OCI-LY7 (cell line): ENCODE measurements at regions not wholly inside any gene's neighbourhood (a gene's known extent, or its start where the extent isn't known, plus 50 kb on each side); places are given as distances from the start of the nearest gene placed in this dataset.

Experiments
- EZH2phosphoT487 ChIP-seq: fragments of 200-600 bp; sonication (generic); IDR thresholded peaks from 2 replicates; pipeline ENCODE4 v1.6.1; 2018; ENCODE audit warnings: low read depth, borderline replicate concordance, mild to moderate bottlenecking, mixed run types, antibody characterized with exemption, low read length, moderate library complexity, mixed read lengths
- TF ChIP-seq, protein P1 (sequence below): fragments of 200-600 bp; sonication (generic); conservative IDR thresholded peaks from 2 replicates; pipeline ENCODE4 v1.5.1; 2014; ENCODE audit warnings: mild to moderate bottlenecking, antibody characterized with exemption, low read length, moderate library complexity, mixed read lengths

DNA sequence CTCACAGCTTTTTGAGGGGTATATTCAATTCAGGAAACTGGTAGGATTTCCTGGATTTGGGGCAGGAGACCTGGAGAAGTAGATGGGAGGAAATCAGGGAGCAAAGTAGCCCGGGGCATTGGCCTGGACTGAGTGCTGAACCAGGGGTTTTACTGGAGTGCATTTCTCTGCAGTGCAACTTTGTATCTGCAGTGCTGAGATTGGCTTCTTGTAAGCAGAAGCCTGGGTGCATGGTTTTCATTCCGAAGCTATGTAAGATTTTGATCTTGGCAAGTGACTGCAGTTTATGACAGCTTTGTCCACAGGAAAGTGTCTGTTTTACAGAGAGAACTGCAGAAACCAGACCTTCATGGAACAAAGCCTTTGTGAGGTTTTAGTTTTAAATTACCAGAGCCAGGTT lies 158.3 kb downstream of the SPCS3 start:
- TF ChIP-seq, protein P1, sequence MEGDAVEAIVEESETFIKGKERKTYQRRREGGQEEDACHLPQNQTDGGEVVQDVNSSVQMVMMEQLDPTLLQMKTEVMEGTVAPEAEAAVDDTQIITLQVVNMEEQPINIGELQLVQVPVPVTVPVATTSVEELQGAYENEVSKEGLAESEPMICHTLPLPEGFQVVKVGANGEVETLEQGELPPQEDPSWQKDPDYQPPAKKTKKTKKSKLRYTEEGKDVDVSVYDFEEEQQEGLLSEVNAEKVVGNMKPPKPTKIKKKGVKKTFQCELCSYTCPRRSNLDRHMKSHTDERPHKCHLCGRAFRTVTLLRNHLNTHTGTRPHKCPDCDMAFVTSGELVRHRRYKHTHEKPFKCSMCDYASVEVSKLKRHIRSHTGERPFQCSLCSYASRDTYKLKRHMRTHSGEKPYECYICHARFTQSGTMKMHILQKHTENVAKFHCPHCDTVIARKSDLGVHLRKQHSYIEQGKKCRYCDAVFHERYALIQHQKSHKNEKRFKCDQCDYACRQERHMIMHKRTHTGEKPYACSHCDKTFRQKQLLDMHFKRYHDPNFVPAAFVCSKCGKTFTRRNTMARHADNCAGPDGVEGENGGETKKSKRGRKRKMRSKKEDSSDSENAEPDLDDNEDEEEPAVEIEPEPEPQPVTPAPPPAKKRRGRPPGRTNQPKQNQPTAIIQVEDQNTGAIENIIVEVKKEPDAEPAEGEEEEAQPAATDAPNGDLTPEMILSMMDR: no peak
- no peak for TF ChIP-seq EZH2phosphoT487
